HEK293 (cell line): ENCODE measurements at regions not wholly inside any gene's neighbourhood (a gene's known extent, or its start where the extent isn't known, plus 50 kb on each side); places are given as distances from the start of the nearest gene placed in this dataset.

Experiments used
- CTCF ChIA-PET: fragments of 350-600 bp; formaldehyde crosslinking; extraction: SDS; loops from one replicate; lab custom pipeline; 2021; ENCODE audit warnings: antibody characterized with exemption; lab: Yijun Ruan, JAX
- POLR2A ChIA-PET: fragments of 300-600 bp; formaldehyde crosslinking; extraction: SDS; loops from one replicate; lab custom pipeline; 2020; ENCODE audit warnings: antibody characterized with exemption, inconsistent platforms; lab: Yijun Ruan, JAX
- H3K27ac ChIP-seq: fragments of 200-500 bp; sonication (Bioruptor generic); 2 replicates; pipeline ENCODE4 v1.5.1; 2014; ENCODE audit warnings: low read depth, low read length, control low read depth, inconsistent platforms; ENCODE audit errors: extremely low read depth
- H3K36me3 ChIP-seq, 2 experiments: fragments of 200-500 bp in 1 of 2; sonication (Bioruptor generic) in 1 of 2; 1 replicate in 1 of 2; 2 replicates in 1 of 2; pipeline ENCODE4 v1.5.1; 2014 to 2017; ENCODE audit warnings: inconsistent platforms in 2 of 2, low read length in 2 of 2; ENCODE audit not compliant: control insufficient read depth in 2 of 2, insufficient read depth in 1 of 2
- H3K4me1 ChIP-seq: fragments of 200-500 bp; sonication (Bioruptor generic); 2 replicates; pipeline ENCODE4 v1.5.1; 2014; ENCODE audit warnings: mild to moderate bottlenecking, low read length, inconsistent platforms; ENCODE audit not compliant: control insufficient read depth, insufficient read depth
- H3K4me3 ChIP-seq: 2 replicates; pipeline ENCODE4 v1.5.1; 2011; ENCODE audit warnings: low read depth, mild to moderate bottlenecking, control low read depth, low read length, moderate library complexity
- H3K9me3 ChIP-seq: fragments of 200-500 bp; sonication (Bioruptor generic); 2 replicates; pipeline ENCODE4 v1.5.1; 2014; ENCODE audit warnings: low read depth, low read length, inconsistent platforms; ENCODE audit not compliant: control insufficient read depth, insufficient read depth
- HOXC10 ChIP-seq: sonication (generic); formaldehyde crosslinking; IDR thresholded peaks from 2 replicates; pipeline ENCODE4 v1.8.1; 2023; ENCODE audit warnings: mild to moderate bottlenecking, missing genetic modification reagents
- HOXD13 ChIP-seq: sonication (generic); formaldehyde crosslinking; IDR thresholded peaks from 2 replicates; pipeline ENCODE4 v1.8.0; 2022; ENCODE audit warnings: missing genetic modification reagents, borderline replicate concordance
- KLF1 ChIP-seq: fragments of 450-650 bp; formaldehyde crosslinking; IDR thresholded peaks from 2 replicates; pipeline ENCODE4 v1.5.1; 2016; ENCODE audit warnings: missing biosample characterization, missing genetic modification characterization
- SETDB1 ChIP-seq: IDR thresholded peaks from one replicate; pipeline ENCODE4 v1.6.1; 2017; ENCODE audit warnings: mild to moderate bottlenecking, low read length, moderate library complexity, mixed read lengths; ENCODE audit not compliant: insufficient read length
- SP7 ChIP-seq: fragments of 450-650 bp; formaldehyde crosslinking; IDR thresholded peaks from 2 replicates; pipeline ENCODE4 v1.5.1; 2016; ENCODE audit warnings: missing biosample characterization, missing genetic modification characterization
- ZFP37 ChIP-seq: fragments of 450-650 bp; formaldehyde crosslinking; IDR thresholded peaks from 2 replicates; pipeline ENCODE4 v1.5.1; 2016; ENCODE audit warnings: missing biosample characterization, missing genetic modification characterization
- ZNF10 ChIP-seq: fragments of 450-650 bp; formaldehyde crosslinking; IDR thresholded peaks from 2 replicates; pipeline ENCODE4 v1.5.1; 2017; ENCODE audit warnings: missing biosample characterization, missing genetic modification characterization
- ZNF112 ChIP-seq: fragments of 450-650 bp; formaldehyde crosslinking; IDR thresholded peaks from 2 replicates; pipeline ENCODE4 v1.5.0; 2017; ENCODE audit warnings: missing biosample characterization, missing genetic modification characterization
- ZNF138 ChIP-seq: fragments of 450-650 bp; formaldehyde crosslinking; IDR thresholded peaks from 2 replicates; pipeline ENCODE4 v1.5.1; 2016; ENCODE audit warnings: missing biosample characterization, missing genetic modification characterization, borderline replicate concordance
- ZNF146 ChIP-seq: fragments of 450-650 bp; formaldehyde crosslinking; IDR thresholded peaks from 2 replicates; pipeline ENCODE4 v1.5.1; 2016; ENCODE audit warnings: missing biosample characterization, missing genetic modification characterization
- ZNF302 ChIP-seq: fragments of 450-650 bp; formaldehyde crosslinking; IDR thresholded peaks from 2 replicates; pipeline ENCODE4 v1.5.1; 2016; ENCODE audit warnings: missing biosample characterization, missing genetic modification characterization, low read depth
- ZNF335 ChIP-seq: fragments of 450-650 bp; formaldehyde crosslinking; conservative IDR thresholded peaks from 2 replicates; pipeline ENCODE4 v1.5.1; 2016; ENCODE audit warnings: missing biosample characterization, missing genetic modification characterization
- ZNF341 ChIP-seq: fragments of 450-650 bp; formaldehyde crosslinking; IDR thresholded peaks from 2 replicates; pipeline ENCODE4; 2016; ENCODE audit warnings: low read depth, missing biosample characterization, missing genetic modification characterization
- ZNF350 ChIP-seq: fragments of 450-650 bp; formaldehyde crosslinking; IDR thresholded peaks from 2 replicates; pipeline ENCODE4 v1.5.0; 2017; ENCODE audit warnings: missing biosample characterization, mild to moderate bottlenecking, missing genetic modification characterization
- ZNF37A ChIP-seq: fragments of 450-650 bp; IDR thresholded peaks from 2 replicates; pipeline ENCODE4 v1.5.1; 2018; ENCODE audit warnings: missing biosample characterization, missing genetic modification characterization
- ZNF449 ChIP-seq: fragments of 450-650 bp; formaldehyde crosslinking; IDR thresholded peaks from 2 replicates; pipeline ENCODE4 v1.5.1; 2017; ENCODE audit warnings: missing biosample characterization, mild to moderate bottlenecking, missing genetic modification characterization, moderate library complexity
- ZNF510 ChIP-seq: fragments of 450-650 bp; formaldehyde crosslinking; IDR thresholded peaks from 2 replicates; pipeline ENCODE4 v1.5.1; 2018; ENCODE audit warnings: mild to moderate bottlenecking, missing genetic modification characterization, missing biosample characterization; ENCODE audit not compliant: insufficient replicate concordance
- ZNF544 ChIP-seq: fragments of 450-650 bp; formaldehyde crosslinking; IDR thresholded peaks from 2 replicates; pipeline ENCODE4 v1.5.0; 2017; ENCODE audit warnings: missing biosample characterization, missing genetic modification characterization
- ZNF555 ChIP-seq: fragments of 450-650 bp; formaldehyde crosslinking; conservative IDR thresholded peaks from 2 replicates; pipeline ENCODE4 v1.5.1; 2017; ENCODE audit warnings: missing biosample characterization, mild to moderate bottlenecking, missing genetic modification characterization, inconsistent platforms
- ZNF560 ChIP-seq: fragments of 450-650 bp; formaldehyde crosslinking; IDR thresholded peaks from 2 replicates; pipeline ENCODE4 v1.5.1; 2017; ENCODE audit warnings: missing biosample characterization, missing genetic modification characterization, borderline replicate concordance
- ZNF654 ChIP-seq: fragments of 450-650 bp; formaldehyde crosslinking; IDR thresholded peaks from 2 replicates; pipeline ENCODE4 v1.5.1; 2016; ENCODE audit warnings: low read depth, missing biosample characterization, missing genetic modification characterization
- ZNF747 ChIP-seq: fragments of 450-650 bp; formaldehyde crosslinking; IDR thresholded peaks from 2 replicates; pipeline ENCODE4 v1.5.1; 2016; ENCODE audit warnings: missing biosample characterization, missing genetic modification characterization
- ZNF776 ChIP-seq: fragments of 450-650 bp; formaldehyde crosslinking; IDR thresholded peaks from 2 replicates; pipeline ENCODE4 v1.5.0; 2017; ENCODE audit warnings: missing biosample characterization, missing genetic modification characterization, borderline replicate concordance
- ZNF785 ChIP-seq: fragments of 450-650 bp; formaldehyde crosslinking; IDR thresholded peaks from 2 replicates; pipeline ENCODE4 v1.5.1; 2016; ENCODE audit warnings: missing biosample characterization, missing genetic modification characterization
- ZSCAN30 ChIP-seq: fragments of 450-650 bp; IDR thresholded peaks from 2 replicates; pipeline ENCODE4 v1.5.1; 2018; ENCODE audit warnings: missing biosample characterization, mild to moderate bottlenecking, missing genetic modification characterization, moderate library complexity
- ZXDB ChIP-seq: fragments of 450-650 bp; formaldehyde crosslinking; IDR thresholded peaks from 2 replicates; pipeline ENCODE4 v1.5.1; 2016; ENCODE audit warnings: missing biosample characterization, missing genetic modification characterization
- TF ChIP-seq, protein P1 (sequence below): fragments of 450-650 bp; formaldehyde crosslinking; IDR thresholded peaks from 2 replicates; pipeline ENCODE4 v1.5.1; 2016; ENCODE audit warnings: missing biosample characterization, missing genetic modification characterization, borderline replicate concordance

DNA sequence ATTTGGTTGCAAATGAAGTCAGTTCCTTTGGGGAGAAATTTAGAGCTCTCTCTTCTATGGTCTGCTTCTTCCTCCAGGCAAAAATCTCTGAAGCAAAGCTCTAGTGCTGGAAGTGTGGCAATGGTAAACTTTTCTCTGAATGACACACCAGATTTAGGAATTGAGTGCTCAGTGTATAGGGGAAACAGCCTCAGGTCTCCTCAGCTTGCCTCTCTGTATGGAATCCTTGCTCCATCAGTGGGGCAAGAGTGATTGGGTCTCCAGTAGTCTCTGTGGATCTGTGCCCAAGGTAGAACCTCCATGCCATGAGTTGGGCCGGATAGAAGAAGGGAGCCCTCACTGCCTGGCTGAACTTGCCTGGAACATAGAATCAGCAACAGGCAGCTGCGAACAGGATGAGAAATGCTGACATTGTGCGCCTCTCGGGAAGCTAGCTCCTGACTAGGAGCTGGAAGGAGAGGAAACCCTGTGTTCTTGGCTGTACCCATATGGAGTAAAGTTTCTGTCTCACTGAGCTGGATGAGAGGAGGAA, 156.1 kb downstream of the WNT7A start:
- POLR2A ChIA-PET, result no interaction called here
- Histone ChIP-seq H3K4me3 (no peak overlapping the region), H3K27ac (no peak overlapping the region), H3K9me3 (no peaks in the 10 kb centered on the region), H3K4me1 (no peaks in the 10 kb centered on the region), H3K36me3 (no peaks in the 10 kb centered on the region)
- CTCF ChIA-PET, result interaction anchor here (0.6 kb wide), 1 partner anchor 162 kb away, joined by 3 read pairs; no protein-coding TSS in a partner anchor
- no peak for TF ChIP-seq ZNF654 (tag by site-specific recombination)
- TF ChIP-seq, protein P1, sequence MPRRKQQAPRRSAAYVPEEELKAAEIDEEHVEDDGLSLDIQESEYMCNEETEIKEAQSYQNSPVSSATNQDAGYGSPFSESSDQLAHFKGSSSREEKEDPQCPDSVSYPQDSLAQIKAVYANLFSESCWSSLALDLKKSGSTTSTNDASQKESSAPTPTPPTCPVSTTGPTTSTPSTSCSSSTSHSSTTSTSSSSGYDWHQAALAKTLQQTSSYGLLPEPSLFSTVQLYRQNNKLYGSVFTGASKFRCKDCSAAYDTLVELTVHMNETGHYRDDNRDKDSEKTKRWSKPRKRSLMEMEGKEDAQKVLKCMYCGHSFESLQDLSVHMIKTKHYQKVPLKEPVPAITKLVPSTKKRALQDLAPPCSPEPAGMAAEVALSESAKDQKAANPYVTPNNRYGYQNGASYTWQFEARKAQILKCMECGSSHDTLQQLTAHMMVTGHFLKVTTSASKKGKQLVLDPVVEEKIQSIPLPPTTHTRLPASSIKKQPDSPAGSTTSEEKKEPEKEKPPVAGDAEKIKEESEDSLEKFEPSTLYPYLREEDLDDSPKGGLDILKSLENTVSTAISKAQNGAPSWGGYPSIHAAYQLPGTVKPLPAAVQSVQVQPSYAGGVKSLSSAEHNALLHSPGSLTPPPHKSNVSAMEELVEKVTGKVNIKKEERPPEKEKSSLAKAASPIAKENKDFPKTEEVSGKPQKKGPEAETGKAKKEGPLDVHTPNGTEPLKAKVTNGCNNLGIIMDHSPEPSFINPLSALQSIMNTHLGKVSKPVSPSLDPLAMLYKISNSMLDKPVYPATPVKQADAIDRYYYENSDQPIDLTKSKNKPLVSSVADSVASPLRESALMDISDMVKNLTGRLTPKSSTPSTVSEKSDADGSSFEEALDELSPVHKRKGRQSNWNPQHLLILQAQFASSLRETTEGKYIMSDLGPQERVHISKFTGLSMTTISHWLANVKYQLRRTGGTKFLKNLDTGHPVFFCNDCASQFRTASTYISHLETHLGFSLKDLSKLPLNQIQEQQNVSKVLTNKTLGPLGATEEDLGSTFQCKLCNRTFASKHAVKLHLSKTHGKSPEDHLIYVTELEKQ (tag by site-specific recombination), result no peak
- TF ChIP-seq ZNF747 (tag by site-specific recombination), result no peak
- no peak for TF ChIP-seq ZNF335 (tag by site-specific recombination)
- no peak for TF ChIP-seq ZNF341
- no peak for TF ChIP-seq ZSCAN30 (tag by site-specific recombination)
- TF ChIP-seq ZNF146, result no peak
- no peak for TF ChIP-seq ZNF555 (tag by site-specific recombination)
- no peak for TF ChIP-seq ZNF544 (tag by site-specific recombination)
- no peak for TF ChIP-seq ZNF37A
- TF ChIP-seq ZNF449, result no peak
- no peak for TF ChIP-seq ZNF350 (tag by site-specific recombination)
- no peak for TF ChIP-seq SP7 (tag by site-specific recombination)
- TF ChIP-seq ZXDB, result no peak
- no peak for TF ChIP-seq HOXD13
- no peak for TF ChIP-seq ZNF10 (tag by site-specific recombination)
- no peak for TF ChIP-seq KLF1 (tag by site-specific recombination)

DNA sequence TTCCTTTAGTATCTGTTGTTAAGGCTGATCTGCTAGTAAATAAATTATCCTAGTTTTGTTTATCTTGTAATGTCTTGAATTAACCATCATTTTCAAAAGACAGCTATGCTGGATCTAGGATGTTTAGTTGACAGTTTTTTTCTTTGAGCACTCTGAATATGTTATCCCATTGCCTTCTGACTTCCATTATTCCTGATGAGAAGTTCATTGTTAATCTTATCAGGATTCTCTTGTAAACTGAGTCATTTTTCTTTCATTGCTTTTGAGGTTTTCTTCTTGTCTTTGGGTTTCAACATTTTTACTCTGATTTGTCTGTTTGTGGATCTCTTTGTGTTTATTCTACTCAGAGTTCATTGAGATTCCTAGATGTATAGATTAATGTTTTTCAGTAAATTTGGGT, 157.7 kb downstream of the WNT7A start:
- H3K36me3 ChIP-seq, result no peaks in the 10 kb centered on the region
- no peak for TF ChIP-seq ZNF302 (tag by site-specific recombination)
- peak; percentile 68 for TF ChIP-seq SETDB1
- POLR2A ChIA-PET, result no interaction called here
- no peaks in the 10 kb centered on the region for H3K9me3 ChIP-seq
- no peaks in the 10 kb centered on the region for H3K4me1 ChIP-seq
- CTCF ChIA-PET, result interaction anchor here (0.6 kb wide), 1 partner anchor 1242 kb away, joined by 3 read pairs; no protein-coding TSS in a partner anchor
- no peak overlapping the region for H3K4me3 ChIP-seq
- no peak overlapping the region for H3K27ac ChIP-seq

DNA sequence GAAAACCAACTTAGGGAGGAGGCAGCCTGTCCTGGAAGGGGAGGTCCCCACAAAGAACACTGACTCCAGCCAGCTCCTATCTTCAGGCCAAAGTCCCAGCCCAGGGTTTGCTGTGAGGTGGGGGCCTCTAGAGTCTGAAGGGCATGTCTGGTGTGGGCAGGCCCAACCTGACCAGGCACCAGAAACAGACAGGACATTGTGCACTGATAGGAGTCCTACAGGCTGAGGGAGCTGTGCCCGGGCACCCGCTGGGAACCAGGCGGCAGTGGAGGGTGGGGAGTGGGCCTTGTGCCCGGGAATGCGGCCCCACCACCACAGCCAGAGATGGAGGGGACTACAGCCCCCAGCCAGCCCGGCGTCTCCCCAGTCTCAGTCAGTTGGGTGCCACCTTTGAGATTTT, 161.4 kb downstream of the WNT7A start:
- ChIA-PET CTCF (interaction anchor here (0.7 to 2.1 kb wide), 4 partner anchors 47 to 63 kb away, joined by 3 to 6 read pairs (median 4); no protein-coding TSS in a partner anchor), POLR2A (no interaction called here)
- TF ChIP-seq HOXC10 (CRISPR knock-in tag), result no peak
- no peak for TF ChIP-seq ZNF776
- TF ChIP-seq ZNF510 (tag by site-specific recombination), result no peak
- TF ChIP-seq ZFP37 (tag by site-specific recombination), result no peak
- no peak for TF ChIP-seq ZNF138
- TF ChIP-seq ZNF560 (tag by site-specific recombination), result no peak
- no peak for TF ChIP-seq ZNF350 (tag by site-specific recombination)
- TF ChIP-seq ZNF785 (tag by site-specific recombination), result no peak
- TF ChIP-seq ZNF112 (tag by site-specific recombination), result no peak

More for the DNA sequence above, 161.4 kb downstream of the WNT7A start:
- H3K36me3 ChIP-seq, result no peaks in the 10 kb centered on the region
- H3K4me1 ChIP-seq, result no peaks in the 10 kb centered on the region
- H3K4me3 ChIP-seq, result no peak overlapping the region
- H3K9me3 ChIP-seq, result no peaks in the 10 kb centered on the region
- H3K27ac ChIP-seq, result no peak overlapping the region
